ENCODE measurements at regions not wholly inside any gene's neighbourhood (a gene's known extent, or its start where the extent isn't known, plus 50 kb on each side); places are given as distances from the start of the nearest gene placed in this dataset.
"Not testable (repeated sequence)": the region's sequence is repeated elsewhere in the genome, so short reads cannot be mapped to it uniquely, and the experiment has no call there.

- no peak for DNase-seq
These were observed 65.7 kb upstream of the INSIG1 start for GRCh38 chr7:155231941-155232340.

GRCh38 chr7:155232911-155233310, 64.8 kb upstream of the INSIG1 start:
- no peak for DNase-seq

DNA sequence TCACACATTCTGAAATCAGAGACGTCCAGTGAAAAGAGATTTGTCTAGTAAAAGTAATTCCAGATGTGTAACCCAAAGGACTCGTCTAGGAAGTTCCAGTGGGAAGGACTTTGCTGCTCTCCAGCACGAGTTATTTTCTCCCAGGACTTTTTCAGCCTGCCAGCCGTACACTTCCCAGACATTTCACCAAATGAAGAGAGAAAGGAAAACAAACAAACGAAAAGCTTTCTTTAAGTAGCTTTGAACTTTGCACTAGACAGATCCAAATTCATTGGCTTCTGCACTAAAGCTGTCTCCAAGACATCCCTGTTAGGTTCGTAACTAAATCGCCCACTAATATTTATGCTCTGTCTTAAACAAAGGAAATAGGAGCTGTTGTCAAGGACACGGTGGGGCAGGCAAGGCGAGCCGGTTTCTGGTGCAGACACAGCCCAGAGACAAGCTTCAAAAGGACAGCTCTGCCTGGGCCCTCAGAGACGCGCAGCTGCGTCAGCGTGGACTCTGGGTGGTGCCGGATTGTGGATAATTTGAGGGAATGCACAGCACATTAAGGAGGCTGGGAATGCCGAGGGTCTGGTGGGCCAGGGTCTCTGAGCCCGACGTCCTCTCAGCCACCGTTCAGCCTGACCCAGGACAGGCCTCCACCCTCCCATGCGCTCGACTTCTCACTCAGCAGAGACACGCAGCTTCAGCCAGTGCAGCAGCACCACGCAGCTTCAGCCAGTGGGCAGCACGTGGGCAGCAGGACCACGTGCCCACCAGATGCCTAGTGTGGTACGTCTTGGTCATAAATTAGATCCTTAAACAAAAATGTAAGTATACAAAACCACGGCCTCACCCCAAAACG, 64.1 kb upstream of the INSIG1 start:
- DNase-seq = no peak

- DNase-seq = no peak
These were observed 63.6 kb upstream of the INSIG1 start for GRCh38 chr7:155234158-155234492.

DNA sequence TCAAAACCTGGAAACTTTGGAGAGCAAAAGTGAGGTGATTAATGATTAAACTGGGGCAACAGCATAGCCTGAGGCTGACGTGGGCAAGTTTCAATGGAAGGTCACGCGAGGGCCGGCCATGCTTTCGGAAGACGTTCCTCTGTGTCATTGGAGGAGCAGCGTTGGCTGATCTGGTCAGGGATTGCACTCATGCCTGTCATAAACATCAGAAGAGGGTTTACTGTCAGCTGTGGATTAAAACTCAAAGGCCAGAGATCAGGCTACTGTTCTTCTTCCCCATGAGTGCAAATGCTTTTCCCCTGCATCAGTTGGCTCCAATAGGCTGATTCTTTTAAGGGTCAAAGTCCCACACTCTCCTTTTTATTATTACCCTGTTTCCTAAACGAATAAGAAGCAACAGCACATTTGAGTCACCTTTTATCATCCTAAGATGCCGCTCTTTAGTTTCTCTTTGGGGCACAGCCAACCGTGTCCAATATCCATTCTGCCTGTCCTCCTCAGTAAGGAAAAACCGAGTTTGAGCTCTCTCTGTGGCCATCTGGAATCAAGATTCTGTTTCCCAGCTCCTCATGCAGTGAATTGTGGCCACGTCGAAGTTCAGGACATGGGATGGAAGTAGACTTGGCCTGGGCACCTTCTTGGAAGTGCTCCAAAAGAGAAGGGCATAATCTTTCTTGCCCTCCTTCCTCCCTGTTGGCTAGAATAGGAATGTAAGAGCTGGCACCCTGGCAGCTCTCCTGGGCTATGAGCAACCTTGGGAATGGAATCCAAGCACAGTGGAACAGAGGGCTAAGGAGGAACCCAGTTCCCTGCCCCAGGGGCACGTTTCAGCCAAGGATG, 62.5 kb upstream of the INSIG1 start:
- DNase-seq = no peak

GRCh38 chr7:155236386-155236785, 61.3 kb upstream of the INSIG1 start:
- DNase-seq = no peak

DNA sequence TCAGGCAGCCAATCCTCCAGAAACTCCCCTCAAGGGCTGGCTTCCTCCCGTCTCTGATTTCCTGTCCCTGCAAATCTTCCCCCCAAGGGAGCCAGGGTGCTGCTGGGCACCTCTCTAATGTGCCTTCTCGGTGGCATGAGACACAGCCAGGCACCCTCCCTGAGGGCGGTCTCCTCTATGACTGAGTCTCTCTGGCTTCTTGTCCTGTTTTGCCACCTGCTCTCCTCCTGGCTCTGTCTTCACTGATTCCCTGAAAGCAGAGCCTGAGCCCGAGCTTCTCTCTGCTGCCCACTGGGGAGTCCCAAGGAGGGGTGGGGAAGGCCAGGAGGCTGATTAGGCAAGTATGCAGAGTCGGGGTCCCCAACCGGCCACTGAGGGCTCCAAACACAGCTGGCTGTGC, 60.4 kb upstream of the INSIG1 start:
- DNase-seq = no peak

DNA sequence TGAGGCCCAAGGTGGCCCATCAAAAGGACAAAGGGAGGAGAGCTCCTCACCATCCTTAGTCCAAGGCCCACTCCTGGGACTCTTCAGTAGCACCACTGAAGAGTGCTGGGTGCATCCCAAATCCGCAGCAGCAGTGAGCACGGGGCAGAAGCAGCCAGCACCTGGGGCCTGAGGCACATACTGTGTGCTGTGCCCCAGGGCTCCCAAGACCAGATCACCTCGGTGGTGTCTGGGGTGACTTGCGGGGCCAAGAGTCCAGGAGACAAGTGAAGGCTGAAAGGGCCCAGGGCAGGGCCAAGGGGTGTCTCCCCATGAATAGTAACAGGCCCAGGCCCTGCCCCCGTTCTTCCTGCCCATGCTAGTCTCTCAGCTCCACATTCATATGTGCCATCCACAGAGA, 59.9 kb upstream of the INSIG1 start:
- DNase-seq = no peak

DNA sequence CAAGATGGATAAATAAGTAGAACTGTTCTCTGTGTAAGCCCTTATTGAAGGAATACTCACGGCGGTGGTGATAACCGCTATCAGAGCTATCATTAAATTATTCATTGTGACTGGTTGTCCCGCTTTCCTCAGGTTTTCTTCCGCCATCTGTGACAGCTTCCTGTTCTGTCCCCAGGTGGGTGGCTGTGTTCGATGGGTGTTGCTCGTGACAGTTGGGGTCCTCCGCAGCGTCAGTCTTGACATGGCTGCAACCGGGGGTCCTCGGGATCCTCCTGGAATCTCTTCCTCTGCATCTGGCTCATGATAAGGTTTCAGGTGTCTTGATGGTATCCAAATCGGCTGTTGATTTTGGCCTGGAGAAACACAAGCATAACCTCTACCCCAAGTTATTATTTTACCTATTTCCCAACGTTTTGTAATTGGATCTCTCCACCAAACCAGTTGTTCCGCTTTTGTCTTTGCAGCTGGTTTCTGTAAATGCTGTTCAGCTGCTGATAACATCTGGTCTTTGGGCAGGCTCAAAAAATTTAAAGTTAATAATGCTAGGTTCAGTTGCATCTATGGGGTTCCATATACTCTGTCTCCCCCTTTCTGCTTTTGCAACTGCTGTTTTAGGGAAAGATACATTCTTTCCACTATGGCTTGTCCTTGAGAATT, 58.1 kb upstream of the INSIG1 start:
- DNase-seq = not testable (repeated sequence)

GRCh38 chr7:155244675-155245074, 53.0 kb upstream of the INSIG1 start:
- DNase-seq = no peak

- no peak for DNase-seq
These were observed 50.0 kb upstream of the INSIG1 start for GRCh38 chr7:155247479-155248365.
